ENCODE measurements at regions not wholly inside any gene's neighbourhood (a gene's known extent, or its start where the extent isn't known, plus 50 kb on each side); places are given as distances from the start of the nearest gene placed in this dataset.

DNA sequence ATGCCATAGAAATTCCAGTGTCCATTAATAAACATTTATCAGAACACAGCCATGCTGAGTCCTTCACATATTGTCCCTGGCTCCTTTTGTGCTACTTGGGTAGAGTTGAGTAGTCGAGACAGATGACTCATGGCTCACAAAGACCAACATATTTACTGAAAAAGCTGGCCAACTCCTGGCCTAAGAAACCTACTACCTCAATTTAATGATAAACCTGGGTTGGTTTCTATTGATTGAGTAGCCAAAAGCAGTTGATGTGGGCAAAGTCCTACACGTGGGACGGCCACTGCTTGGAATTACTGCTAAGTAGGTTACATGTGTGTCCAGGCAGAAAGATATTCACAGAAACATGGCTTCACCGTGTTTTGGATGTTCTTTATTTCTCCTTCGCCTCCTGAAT lies 402.2 kb downstream of the NR2F2 start:
- Mint-ChIP-seq H3K4me1 (peaks cover 24% of the 10 kb centered on the region), H3K27ac (no peak overlapping the region), H3K4me3 (no peak overlapping the region), H3K36me3 (no peaks in the 10 kb centered on the region), H3K9me3 (no peaks in the 10 kb centered on the region), H3K27me3 (ENCODE audit: low read depth) (no peaks in the 10 kb centered on the region)
- DNase-seq (ENCODE audit: low spot score), result no peak
- TF ChIP-seq, protein P1, sequence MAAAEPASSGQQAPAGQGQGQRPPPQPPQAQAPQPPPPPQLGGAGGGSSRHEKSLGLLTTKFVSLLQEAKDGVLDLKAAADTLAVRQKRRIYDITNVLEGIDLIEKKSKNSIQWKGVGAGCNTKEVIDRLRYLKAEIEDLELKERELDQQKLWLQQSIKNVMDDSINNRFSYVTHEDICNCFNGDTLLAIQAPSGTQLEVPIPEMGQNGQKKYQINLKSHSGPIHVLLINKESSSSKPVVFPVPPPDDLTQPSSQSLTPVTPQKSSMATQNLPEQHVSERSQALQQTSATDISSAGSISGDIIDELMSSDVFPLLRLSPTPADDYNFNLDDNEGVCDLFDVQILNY (CRISPR knock-in tag; IDR thresholded peaks at IDR 0.05), result no peak
- TF ChIP-seq TP53 (CRISPR knock-in tag; IDR thresholded peaks at IDR 0.05) (no peak), GRHL2 (CRISPR knock-in tag; IDR thresholded peaks at IDR 0.05; ENCODE audit: insufficient replicate concordance, severe bottlenecking) (no peak), NR2C2 (CRISPR knock-in tag; IDR thresholded peaks at IDR 0.05) (no peak)
- TF ChIP-seq, protein P2, sequence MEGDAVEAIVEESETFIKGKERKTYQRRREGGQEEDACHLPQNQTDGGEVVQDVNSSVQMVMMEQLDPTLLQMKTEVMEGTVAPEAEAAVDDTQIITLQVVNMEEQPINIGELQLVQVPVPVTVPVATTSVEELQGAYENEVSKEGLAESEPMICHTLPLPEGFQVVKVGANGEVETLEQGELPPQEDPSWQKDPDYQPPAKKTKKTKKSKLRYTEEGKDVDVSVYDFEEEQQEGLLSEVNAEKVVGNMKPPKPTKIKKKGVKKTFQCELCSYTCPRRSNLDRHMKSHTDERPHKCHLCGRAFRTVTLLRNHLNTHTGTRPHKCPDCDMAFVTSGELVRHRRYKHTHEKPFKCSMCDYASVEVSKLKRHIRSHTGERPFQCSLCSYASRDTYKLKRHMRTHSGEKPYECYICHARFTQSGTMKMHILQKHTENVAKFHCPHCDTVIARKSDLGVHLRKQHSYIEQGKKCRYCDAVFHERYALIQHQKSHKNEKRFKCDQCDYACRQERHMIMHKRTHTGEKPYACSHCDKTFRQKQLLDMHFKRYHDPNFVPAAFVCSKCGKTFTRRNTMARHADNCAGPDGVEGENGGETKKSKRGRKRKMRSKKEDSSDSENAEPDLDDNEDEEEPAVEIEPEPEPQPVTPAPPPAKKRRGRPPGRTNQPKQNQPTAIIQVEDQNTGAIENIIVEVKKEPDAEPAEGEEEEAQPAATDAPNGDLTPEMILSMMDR (IDR thresholded peaks at IDR 0.05), result no peak
- CTCF ChIA-PET, result no interaction called here
- POLR2A ChIA-PET, result no interaction called here
- no peak for ATAC-seq

DNA sequence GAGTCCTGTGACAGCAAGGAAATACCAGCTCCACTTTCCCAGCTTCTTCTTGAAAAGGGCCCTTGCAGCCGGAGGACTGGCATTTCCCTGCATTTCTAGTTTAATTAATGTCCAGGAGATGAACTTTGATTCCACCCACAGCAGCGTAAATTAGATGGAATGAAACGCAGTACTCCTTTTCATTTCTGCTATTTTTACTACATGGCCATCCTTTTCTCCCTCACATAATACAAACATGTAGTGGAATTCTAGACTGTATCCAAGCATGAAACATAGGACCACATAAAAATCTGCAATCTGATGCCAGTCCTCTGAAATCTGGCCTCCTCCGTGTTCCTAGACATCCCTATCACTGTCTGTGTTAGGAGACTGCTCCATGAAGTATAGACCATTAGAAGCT lies 403.2 kb downstream of the NR2F2 start:
- DNase-seq (ENCODE audit: low spot score) (no peak), ATAC-seq (no peak)
- H3K27ac Mint-ChIP-seq, result no peak overlapping the region
- ChIA-PET CTCF (no interaction called here), POLR2A (no interaction called here)
- H3K36me3 Mint-ChIP-seq, result no peaks in the 10 kb centered on the region
- no peaks in the 10 kb centered on the region for H3K9me3 Mint-ChIP-seq
- no peaks in the 10 kb centered on the region for H3K27me3 Mint-ChIP-seq (ENCODE audit: low read depth)
- TF ChIP-seq MYBL2 (CRISPR knock-in tag; IDR thresholded peaks at IDR 0.05) (no peak), FOXP1 (CRISPR knock-in tag; IDR thresholded peaks at IDR 0.05; ENCODE audit: borderline replicate concordance) (no peak), OVOL2 (CRISPR knock-in tag; IDR thresholded peaks at IDR 0.05; ENCODE audit: borderline replicate concordance) (no peak), NFYB (CRISPR knock-in tag; conservative IDR thresholded peaks at IDR 0.05; ENCODE audit: low read depth) (no peak), NR1H2 (CRISPR knock-in tag; IDR thresholded peaks at IDR 0.05) (no peak), NR2C2 (CRISPR knock-in tag; IDR thresholded peaks at IDR 0.05) (no peak), MXD4 (CRISPR knock-in tag; IDR thresholded peaks at IDR 0.05; ENCODE audit: borderline replicate concordance) (no peak), ZNF396 (CRISPR knock-in tag; IDR thresholded peaks at IDR 0.05; ENCODE audit: borderline replicate concordance) (no peak), CBFB (CRISPR knock-in tag; IDR thresholded peaks at IDR 0.05; ENCODE audit: low read depth) (no peak), GRHL2 (CRISPR knock-in tag; IDR thresholded peaks at IDR 0.05; ENCODE audit: insufficient replicate concordance, severe bottlenecking) (no peak)
- TF ChIP-seq, protein P3, sequence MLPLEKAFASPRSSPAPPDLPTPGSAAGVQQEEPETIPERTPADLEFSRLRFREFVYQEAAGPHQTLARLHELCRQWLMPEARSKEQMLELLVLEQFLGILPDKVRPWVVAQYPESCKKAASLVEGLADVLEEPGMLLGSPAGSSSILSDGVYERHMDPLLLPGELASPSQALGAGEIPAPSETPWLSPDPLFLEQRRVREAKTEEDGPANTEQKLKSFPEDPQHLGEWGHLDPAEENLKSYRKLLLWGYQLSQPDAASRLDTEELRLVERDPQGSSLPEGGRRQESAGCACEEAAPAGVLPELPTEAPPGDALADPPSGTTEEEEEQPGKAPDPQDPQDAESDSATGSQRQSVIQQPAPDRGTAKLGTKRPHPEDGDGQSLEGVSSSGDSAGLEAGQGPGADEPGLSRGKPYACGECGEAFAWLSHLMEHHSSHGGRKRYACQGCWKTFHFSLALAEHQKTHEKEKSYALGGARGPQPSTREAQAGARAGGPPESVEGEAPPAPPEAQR (CRISPR knock-in tag; IDR thresholded peaks at IDR 0.05), result no peak
- TF ChIP-seq, protein P4, sequence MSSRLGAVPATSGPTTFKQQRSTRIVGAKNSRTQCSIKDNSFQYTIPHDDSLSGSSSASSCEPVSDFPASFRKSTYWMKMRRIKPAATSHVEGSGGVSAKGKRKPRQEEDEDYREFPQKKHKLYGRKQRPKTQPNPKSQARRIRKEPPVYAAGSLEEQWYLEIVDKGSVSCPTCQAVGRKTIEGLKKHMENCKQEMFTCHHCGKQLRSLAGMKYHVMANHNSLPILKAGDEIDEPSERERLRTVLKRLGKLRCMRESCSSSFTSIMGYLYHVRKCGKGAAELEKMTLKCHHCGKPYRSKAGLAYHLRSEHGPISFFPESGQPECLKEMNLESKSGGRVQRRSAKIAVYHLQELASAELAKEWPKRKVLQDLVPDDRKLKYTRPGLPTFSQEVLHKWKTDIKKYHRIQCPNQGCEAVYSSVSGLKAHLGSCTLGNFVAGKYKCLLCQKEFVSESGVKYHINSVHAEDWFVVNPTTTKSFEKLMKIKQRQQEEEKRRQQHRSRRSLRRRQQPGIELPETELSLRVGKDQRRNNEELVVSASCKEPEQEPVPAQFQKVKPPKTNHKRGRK (CRISPR knock-in tag; IDR thresholded peaks at IDR 0.05; ENCODE audit: borderline replicate concordance), result no peak
- TF ChIP-seq, protein P5, sequence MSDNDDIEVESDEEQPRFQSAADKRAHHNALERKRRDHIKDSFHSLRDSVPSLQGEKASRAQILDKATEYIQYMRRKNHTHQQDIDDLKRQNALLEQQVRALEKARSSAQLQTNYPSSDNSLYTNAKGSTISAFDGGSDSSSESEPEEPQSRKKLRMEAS (CRISPR knock-in tag; IDR thresholded peaks at IDR 0.05), result no peak
- TF ChIP-seq, protein P6, sequence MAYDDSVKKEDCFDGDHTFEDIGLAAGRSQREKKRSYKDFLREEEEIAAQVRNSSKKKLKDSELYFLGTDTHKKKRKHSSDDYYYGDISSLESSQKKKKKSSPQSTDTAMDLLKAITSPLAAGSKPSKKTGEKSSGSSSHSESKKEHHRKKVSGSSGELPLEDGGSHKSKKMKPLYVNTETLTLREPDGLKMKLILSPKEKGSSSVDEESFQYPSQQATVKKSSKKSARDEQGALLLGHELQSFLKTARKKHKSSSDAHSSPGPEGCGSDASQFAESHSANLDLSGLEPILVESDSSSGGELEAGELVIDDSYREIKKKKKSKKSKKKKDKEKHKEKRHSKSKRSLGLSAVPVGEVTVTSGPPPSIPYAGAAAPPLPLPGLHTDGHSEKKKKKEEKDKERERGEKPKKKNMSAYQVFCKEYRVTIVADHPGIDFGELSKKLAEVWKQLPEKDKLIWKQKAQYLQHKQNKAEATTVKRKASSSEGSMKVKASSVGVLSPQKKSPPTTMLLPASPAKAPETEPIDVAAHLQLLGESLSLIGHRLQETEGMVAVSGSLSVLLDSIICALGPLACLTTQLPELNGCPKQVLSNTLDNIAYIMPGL (CRISPR knock-in tag; IDR thresholded peaks at IDR 0.05), result no peak
- H3K4me1 Mint-ChIP-seq, result peaks cover 22% of the 10 kb centered on the region
- no peak overlapping the region for H3K4me3 Mint-ChIP-seq

Data from WTC11 (cell line).